Subcutaneous abdominal adipose tissue (tissue), 5 donors: ENCODE measurements at regions not wholly inside any gene's neighbourhood (a gene's known extent, or its start where the extent isn't known, plus 50 kb on each side); places are given as distances from the start of the nearest gene placed in this dataset.

Experiments used
- H3K27ac ChIP-seq: one replicate; pipeline ENCODE4 v1.7.0; 2013; ENCODE audit warnings: low read depth, mild to moderate bottlenecking, inconsistent platforms, low read length, moderate library complexity
- H3K27me3 ChIP-seq, 5 donors: one replicate each; pipeline ENCODE4 v1.7.0; 2013; ENCODE audit warnings: low read length in 5 of 5, inconsistent platforms in 1 of 5; ENCODE audit not compliant: control insufficient read depth in 5 of 5, insufficient read depth in 4 of 5
- H3K36me3 ChIP-seq, 5 donors: one replicate each; pipeline ENCODE4 v1.7.0; 2013; ENCODE audit warnings: low read length in 5 of 5; ENCODE audit not compliant: control insufficient read depth in 5 of 5, insufficient read depth in 5 of 5
- H3K4me1 ChIP-seq, 5 donors: one replicate each; pipeline ENCODE4 v1.7.0; 2013; ENCODE audit warnings: low read length in 5 of 5, mild to moderate bottlenecking in 3 of 5, moderate library complexity in 1 of 5; ENCODE audit not compliant: control insufficient read depth in 5 of 5, insufficient read depth in 5 of 5
- H3K4me3 ChIP-seq, 5 donors: one replicate each; pipeline ENCODE4 v1.7.0; 2013; ENCODE audit warnings: low read length in 5 of 5, low read depth in 1 of 5
- H3K9ac ChIP-seq, 5 donors: one replicate each; pipeline ENCODE4 v1.7.0; 2013; ENCODE audit warnings: low read length in 5 of 5, mild to moderate bottlenecking in 4 of 5, moderate library complexity in 3 of 5
- H3K9me3 ChIP-seq, 5 donors: one replicate each; pipeline ENCODE4 v1.7.0; 2013; ENCODE audit warnings: low read length in 5 of 5; ENCODE audit not compliant: control insufficient read depth in 5 of 5
- donor health status: healthy.
- donor health status: healthy.
- donor health status: healthy.
- donor health status: healthy.
- donor health status: healthy.

- Histone ChIP-seq H3K4me3 (no peak overlapping the region), H3K4me1 (no peaks in the 10 kb centered on the region), H3K27ac (no peak overlapping the region), H3K36me3 (no peaks in the 10 kb centered on the region), H3K9me3 (no peaks in the 10 kb centered on the region), H3K27me3 (no peaks in the 10 kb centered on the region), H3K9ac (no peak overlapping the region)
These were observed 339.7 kb downstream of the PTPRC start for GRCh38 chr1:198978523-198978922.

DNA sequence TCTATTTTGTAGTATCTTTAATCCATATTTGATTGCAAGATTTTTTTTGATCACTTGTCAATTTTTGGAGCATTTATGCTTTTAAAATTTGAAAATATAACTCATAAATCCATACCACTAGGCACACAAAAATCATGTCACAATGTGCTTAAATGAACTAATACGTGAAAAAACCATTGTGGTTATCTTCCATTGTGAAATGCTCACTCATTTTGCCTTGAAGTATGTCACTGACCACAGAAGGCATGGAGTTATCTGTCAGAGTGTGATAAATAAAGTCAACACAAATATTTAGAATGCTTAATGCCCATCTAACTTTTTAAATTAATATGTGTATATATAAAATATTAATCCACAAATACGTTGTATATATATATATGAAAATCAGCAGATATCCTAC is 347.2 kb downstream of the PTPRC start:
- no peaks in the 10 kb centered on the region for H3K27me3 ChIP-seq
- no peaks in the 10 kb centered on the region for H3K36me3 ChIP-seq
- H3K4me3 ChIP-seq: no peak overlapping the region
- no peaks in the 10 kb centered on the region for H3K9me3 ChIP-seq
- no peaks in the 10 kb centered on the region for H3K4me1 ChIP-seq
- no peak overlapping the region for H3K27ac ChIP-seq
- H3K9ac ChIP-seq: no peak overlapping the region

GRCh38 chr1:198986442-198986841 is 347.6 kb downstream of the PTPRC start:
- H3K4me3 ChIP-seq: no peak overlapping the region
- H3K9ac ChIP-seq: no peak overlapping the region
- no peaks in the 10 kb centered on the region for H3K36me3 ChIP-seq
- no peak overlapping the region for H3K27ac ChIP-seq
- no peaks in the 10 kb centered on the region for H3K27me3 ChIP-seq
- H3K9me3 ChIP-seq: no peaks in the 10 kb centered on the region
- no peaks in the 10 kb centered on the region for H3K4me1 ChIP-seq

GRCh38 chr1:199002661-199003060 is 363.8 kb downstream of the PTPRC start:
- no peak overlapping the region for H3K27ac ChIP-seq
- H3K27me3 ChIP-seq: no peaks in the 10 kb centered on the region
- H3K9me3 ChIP-seq: no peaks in the 10 kb centered on the region
- H3K4me1 ChIP-seq: peaks cover 0 to 13% (median 6%) of the 10 kb centered on the region in 5 donors
- H3K9ac ChIP-seq: no peak overlapping the region
- no peak overlapping the region for H3K4me3 ChIP-seq
- H3K36me3 ChIP-seq: no peaks in the 10 kb centered on the region

DNA sequence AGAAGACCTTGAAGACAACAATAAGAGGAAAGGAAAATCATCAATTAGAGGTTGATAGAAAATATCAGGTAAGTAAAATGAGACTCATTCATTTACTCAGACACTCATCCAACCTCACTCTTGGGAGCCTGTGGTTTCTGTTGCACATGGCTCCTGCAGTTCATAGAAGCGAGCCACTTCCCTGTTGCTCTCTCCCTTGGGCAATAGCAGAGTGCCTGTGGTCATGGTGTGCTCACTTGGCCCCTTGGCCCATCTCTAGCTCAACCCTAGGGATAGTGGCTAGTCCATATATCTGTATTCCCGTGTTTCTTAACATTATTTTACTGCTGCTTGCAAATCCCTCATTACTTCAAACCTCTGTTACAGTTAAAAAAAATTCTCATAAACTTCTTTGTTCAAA is 368.6 kb downstream of the PTPRC start:
- Histone ChIP-seq H3K4me3 (no peak overlapping the region), H3K4me1 (peaks cover 0 to 12% (median 6%) of the 10 kb centered on the region in 5 donors), H3K27me3 (no peaks in the 10 kb centered on the region), H3K27ac (no peak overlapping the region), H3K9ac (no peak overlapping the region), H3K9me3 (no peaks in the 10 kb centered on the region), H3K36me3 (no peaks in the 10 kb centered on the region)

DNA sequence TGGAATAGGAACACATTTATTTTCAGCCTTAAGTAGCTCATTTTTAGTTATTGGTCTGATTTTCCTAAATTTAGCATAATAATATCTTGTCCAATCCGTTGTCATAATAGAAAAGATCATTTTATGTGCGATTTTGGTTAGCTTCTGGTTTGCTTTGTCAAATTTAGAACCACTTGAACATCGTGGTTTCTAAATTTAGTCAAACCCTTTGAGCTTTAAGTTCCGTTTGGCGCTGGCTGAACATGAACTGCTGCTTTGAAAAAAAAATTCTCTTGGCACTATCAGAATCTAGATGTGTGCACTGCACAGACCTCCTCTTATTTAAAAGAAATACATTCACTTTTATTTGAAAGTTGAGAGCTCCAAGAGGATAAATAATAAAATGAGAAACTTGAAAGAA is 370.6 kb downstream of the PTPRC start:
- H3K4me3 ChIP-seq: no peak overlapping the region
- H3K9ac ChIP-seq: no peak overlapping the region
- no peaks in the 10 kb centered on the region for H3K9me3 ChIP-seq
- no peaks in the 10 kb centered on the region for H3K36me3 ChIP-seq
- peaks cover 0 to 3% (median 0%) of the 10 kb centered on the region in 5 donors for H3K4me1 ChIP-seq
- H3K27ac ChIP-seq: no peak overlapping the region
- H3K27me3 ChIP-seq: no peaks in the 10 kb centered on the region

GRCh38 chr1:199010492-199010891 is 371.7 kb downstream of the PTPRC start:
- Histone ChIP-seq H3K27ac (no peak overlapping the region), H3K36me3 (no peaks in the 10 kb centered on the region), H3K4me3 (no peak overlapping the region), H3K9me3 (no peaks in the 10 kb centered on the region), H3K4me1 (peaks cover 0 to 3% (median 0%) of the 10 kb centered on the region in 5 donors), H3K9ac (no peak overlapping the region), H3K27me3 (no peaks in the 10 kb centered on the region)

DNA sequence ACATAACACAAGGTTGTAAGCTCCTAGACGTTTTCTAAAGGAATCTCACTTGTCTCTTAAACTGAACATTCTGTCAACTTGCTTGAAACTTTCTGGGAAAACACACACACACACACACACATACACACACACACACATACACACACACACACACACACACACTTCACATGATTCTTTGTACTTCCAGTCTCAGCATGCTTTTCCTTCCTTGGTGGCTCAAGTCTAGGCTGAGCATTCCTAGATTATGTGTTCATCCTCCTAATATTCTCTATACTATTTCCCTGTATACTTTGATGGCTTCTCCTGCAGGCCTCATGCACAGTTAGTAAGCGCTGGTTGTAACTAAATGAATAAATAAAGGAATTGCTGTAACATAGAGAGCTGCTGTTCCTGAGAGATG is 372.1 kb downstream of the PTPRC start:
- Histone ChIP-seq H3K4me3 (no peak overlapping the region), H3K27ac (no peak overlapping the region), H3K4me1 (peaks cover 0 to 3% (median 0%) of the 10 kb centered on the region in 5 donors), H3K27me3 (no peaks in the 10 kb centered on the region), H3K9me3 (no peaks in the 10 kb centered on the region), H3K9ac (no peak overlapping the region), H3K36me3 (no peaks in the 10 kb centered on the region)

- no peaks in the 10 kb centered on the region for H3K9me3 ChIP-seq
- no peak overlapping the region for H3K4me3 ChIP-seq
- no peaks in the 10 kb centered on the region for H3K4me1 ChIP-seq
- H3K27ac ChIP-seq: no peak overlapping the region
- no peak overlapping the region for H3K9ac ChIP-seq
- H3K27me3 ChIP-seq: no peaks in the 10 kb centered on the region
- no peaks in the 10 kb centered on the region for H3K36me3 ChIP-seq
These were observed 377.0 kb downstream of the PTPRC start for GRCh38 chr1:199015799-199016198.

DNA sequence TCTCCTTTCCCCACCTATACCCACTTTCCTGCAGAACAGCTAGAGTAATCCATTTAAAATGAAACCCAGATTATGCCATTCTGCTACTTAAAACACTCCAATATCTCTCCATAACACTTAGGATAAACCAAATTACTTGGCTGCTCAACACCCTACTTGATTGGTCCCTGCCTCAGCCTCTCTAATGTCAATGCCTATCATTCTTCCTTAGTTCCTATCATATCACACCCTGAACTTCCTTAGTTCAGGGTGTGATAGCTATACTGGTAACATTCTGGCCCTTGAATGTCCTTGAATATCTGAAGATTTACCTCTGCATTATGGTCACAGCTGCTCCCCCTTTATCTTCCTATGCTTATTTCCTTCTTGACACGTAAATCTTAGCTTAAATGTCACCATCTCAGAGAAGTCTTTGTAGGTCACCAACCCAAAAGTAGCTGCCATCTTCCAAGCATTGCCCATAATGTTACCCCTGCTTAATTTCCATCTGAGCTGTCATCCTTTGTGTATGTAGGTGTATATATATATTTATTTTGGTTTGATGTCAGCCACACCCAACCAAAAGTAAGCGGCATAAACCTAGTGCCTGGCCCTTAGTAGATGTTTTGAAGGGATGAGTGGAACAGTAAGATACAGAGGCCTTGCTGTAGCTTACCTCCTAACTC is 379.8 kb downstream of the PTPRC start:
- Histone ChIP-seq H3K4me1 (no peaks in the 10 kb centered on the region), H3K27ac (no peak overlapping the region), H3K4me3 (no peak overlapping the region), H3K9ac (no peak overlapping the region), H3K27me3 (no peaks in the 10 kb centered on the region), H3K9me3 (no peaks in the 10 kb centered on the region), H3K36me3 (no peaks in the 10 kb centered on the region)
